ENCODE measurements at regions not wholly inside any gene's neighbourhood (a gene's known extent, or its start where the extent isn't known, plus 50 kb on each side); places are given as distances from the start of the nearest gene placed in this dataset.

GRCh38 chr19:13561461-13561860 lies 55.2 kb upstream of the CACNA1A start:
- Histone ChIP-seq H2AFZ (ENCODE audit: low read depth, low read length) (no peak overlapping the region), H3K4me3 (replicated peaks in 1 of 3; ENCODE audit: insufficient read depth in 1 of 3, low read depth in 1 of 3, low read length in 3 of 3) (no peak overlapping the region), H4K20me1 (replicated peaks; ENCODE audit: control insufficient read depth, extremely low read depth, insufficient read depth, low read length) (no peaks in the 10 kb centered on the region), H3K4me2 (ENCODE audit: insufficient read depth, low read length) (no peak overlapping the region), H3K4me1 (ENCODE audit: control insufficient read depth, extremely low read depth, insufficient read depth, low read length) (no peaks in the 10 kb centered on the region), H3K9me3 (replicated peaks; ENCODE audit: control insufficient read depth, insufficient read depth, low read length) (no peaks in the 10 kb centered on the region), H3K79me2 (ENCODE audit: control insufficient read depth, insufficient read depth, low read length) (no peaks in the 10 kb centered on the region), H3K9me1 (replicated peaks; ENCODE audit: control insufficient read depth, extremely low read depth, insufficient read depth, low read length) (no peaks in the 10 kb centered on the region), H3K36me3 (ENCODE audit: control insufficient read depth in 2 of 2, extremely low read depth in 1 of 2, insufficient read depth in 2 of 2, low read length in 2 of 2) (no peaks in the 10 kb centered on the region), H3K27me3 (ENCODE audit: control insufficient read depth in 2 of 2, insufficient read depth in 2 of 2, low read length in 2 of 2) (no peaks in the 10 kb centered on the region), H3K9ac (replicated peaks; ENCODE audit: extremely low read depth, insufficient read depth, low read length) (no peak overlapping the region), H3K27ac (ENCODE audit: insufficient read depth, low read depth, low read length) (no peak overlapping the region)
- no peak for TF ChIP-seq MYC (IDR thresholded peaks at IDR 0.05; ENCODE audit: low read depth, low read length)
- TF ChIP-seq, protein P1, sequence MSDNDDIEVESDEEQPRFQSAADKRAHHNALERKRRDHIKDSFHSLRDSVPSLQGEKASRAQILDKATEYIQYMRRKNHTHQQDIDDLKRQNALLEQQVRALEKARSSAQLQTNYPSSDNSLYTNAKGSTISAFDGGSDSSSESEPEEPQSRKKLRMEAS (IDR thresholded peaks at IDR 0.05; ENCODE audit: insufficient read depth, insufficient read length): no peak
- no peak for TF ChIP-seq CTCF (IDR thresholded peaks at IDR 0.05; ENCODE audit: extremely low read depth in 1 of 2, insufficient read depth in 1 of 2, low read depth in 1 of 2, low read length in 2 of 2)
- no peak for TF ChIP-seq FOS (IDR thresholded peaks at IDR 0.05; ENCODE audit: borderline replicate concordance, insufficient read depth, low read length)
- no peak for TF ChIP-seq POLR2AphosphoS5 (IDR thresholded peaks at IDR 0.05; ENCODE audit: insufficient read depth, low read depth, low read length)
- TF ChIP-seq JUN (IDR thresholded peaks at IDR 0.05; ENCODE audit: borderline replicate concordance, insufficient read depth, insufficient read length, low read depth): no peak
- no peak for TF ChIP-seq GATA2 (IDR thresholded peaks at IDR 0.05; ENCODE audit: insufficient read depth, insufficient read length, low read depth, low read length)
- TF ChIP-seq POLR2A (IDR thresholded peaks at IDR 0.05; ENCODE audit: low read depth, low read length): no peak
- no peak for TF ChIP-seq EZH2 (IDR thresholded peaks at IDR 0.05; ENCODE audit: borderline replicate concordance, low read depth, low read length, severe bottlenecking)
- ChIA-PET POLR2A (no interaction called here), CTCF (no interaction called here)
- intact Hi-C loops (cut with micrococcal nuclease): no loop called here
- DNase-seq (ENCODE audit: low read depth, low spot score) (no peak), FAIRE-seq (no peak)
- dilution Hi-C loops (cut with MboI; ENCODE audit: extremely low pct_ligation_motif_present, low sequenced_read_pairs): no loop called here
- no TSS peak for BruUV-seq (replicated peaks)
